ENCODE measurements at regions not wholly inside any gene's neighbourhood (a gene's known extent, or its start where the extent isn't known, plus 50 kb on each side); places are given as distances from the start of the nearest gene placed in this dataset.

DNA sequence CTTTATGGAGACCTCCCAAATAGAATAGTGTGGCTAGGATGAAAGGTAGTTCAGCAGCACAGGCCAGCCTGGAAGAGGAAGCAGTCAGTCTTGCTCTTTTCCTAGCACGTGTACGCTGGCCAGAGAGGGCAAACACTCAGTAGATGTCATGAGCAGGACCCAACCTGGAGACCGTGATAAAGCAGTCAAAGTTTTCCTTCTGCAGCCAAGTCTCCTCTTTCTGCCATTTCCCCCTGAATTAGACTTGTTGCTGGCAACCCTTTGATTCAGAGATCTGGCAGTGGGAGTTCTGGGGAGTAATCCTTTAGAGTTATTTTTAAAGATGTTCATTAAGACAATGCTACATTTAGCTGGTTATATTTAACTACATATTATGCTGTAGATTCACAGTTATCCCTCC lies 183.7 kb downstream of the EXOC5 start:
- DNase-seq, result no peak
- POLR2A ChIA-PET, result no interaction called here
- Mint-ChIP-seq H3K9me3 (ENCODE audit: insufficient read depth) (no peaks in the 10 kb centered on the region), H3K27me3 (ENCODE audit: low read depth) (peaks cover 2% of the 10 kb centered on the region), H3K36me3 (ENCODE audit: low read depth) (no peaks in the 10 kb centered on the region), H3K4me1 (ENCODE audit: low read depth) (no peaks in the 10 kb centered on the region), H3K27ac (no peak overlapping the region), H3K4me3 (no peak overlapping the region)
- CTCF ChIA-PET, result no interaction called here
- no peak for ATAC-seq

DNA sequence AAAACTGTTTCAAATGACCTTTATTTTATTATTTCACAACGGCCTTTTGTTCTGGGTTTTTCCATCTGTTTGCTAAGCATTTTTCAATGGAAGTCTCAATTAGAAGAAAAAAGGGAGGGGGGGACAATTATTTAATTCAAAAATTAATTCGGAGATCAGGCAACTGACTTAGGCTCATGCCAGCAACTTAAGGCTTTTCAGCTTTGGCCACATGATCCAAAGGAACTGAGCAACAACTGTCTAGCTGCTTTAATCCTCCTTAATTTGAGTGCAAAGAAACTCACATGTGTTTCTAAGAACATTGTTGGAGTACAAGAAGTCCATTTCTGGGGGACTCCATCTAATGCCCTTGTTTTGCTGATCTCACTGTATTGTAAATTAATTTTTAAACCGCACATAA lies 188.0 kb downstream of the EXOC5 start:
- Mint-ChIP-seq H3K4me3 (no peak overlapping the region), H3K27ac (no peak overlapping the region), H3K4me1 (ENCODE audit: low read depth) (no peaks in the 10 kb centered on the region), H3K36me3 (ENCODE audit: low read depth) (no peaks in the 10 kb centered on the region), H3K27me3 (ENCODE audit: low read depth) (peaks cover 2% of the 10 kb centered on the region), H3K9me3 (ENCODE audit: insufficient read depth) (no peaks in the 10 kb centered on the region)
- ATAC-seq (no peak), DNase-seq (no peak)
- ChIA-PET CTCF (no interaction called here), POLR2A (no interaction called here)

DNA sequence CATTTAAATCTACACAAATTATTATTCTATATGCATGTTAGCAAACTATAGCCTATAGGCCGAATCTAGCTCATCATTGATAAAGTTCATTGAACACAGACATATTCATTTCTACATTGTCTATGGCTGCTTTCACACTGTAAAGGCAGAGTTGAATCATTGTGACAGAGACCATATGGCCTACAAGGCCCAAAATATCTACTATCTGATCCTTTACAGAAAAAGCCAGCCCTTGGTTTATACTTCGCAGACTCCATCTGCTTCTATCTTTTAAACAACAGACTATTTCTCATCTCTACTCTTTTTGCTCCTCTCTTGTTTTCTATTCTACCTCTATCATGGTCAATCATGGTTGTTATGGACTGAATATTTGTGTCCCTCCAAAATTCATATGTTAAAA lies 190.7 kb downstream of the EXOC5 start:
- H3K4me3 Mint-ChIP-seq, result no peak overlapping the region
- no peaks in the 10 kb centered on the region for H3K4me1 Mint-ChIP-seq (ENCODE audit: low read depth)
- POLR2A ChIA-PET, result no interaction called here
- no peaks in the 10 kb centered on the region for H3K9me3 Mint-ChIP-seq (ENCODE audit: insufficient read depth)
- H3K36me3 Mint-ChIP-seq (ENCODE audit: low read depth), result no peaks in the 10 kb centered on the region
- no peak overlapping the region for H3K27ac Mint-ChIP-seq
- DNase-seq (no peak), ATAC-seq (no peak)
- H3K27me3 Mint-ChIP-seq (ENCODE audit: low read depth), result peaks cover 13% of the 10 kb centered on the region
- CTCF ChIA-PET, result no interaction called here

DNA sequence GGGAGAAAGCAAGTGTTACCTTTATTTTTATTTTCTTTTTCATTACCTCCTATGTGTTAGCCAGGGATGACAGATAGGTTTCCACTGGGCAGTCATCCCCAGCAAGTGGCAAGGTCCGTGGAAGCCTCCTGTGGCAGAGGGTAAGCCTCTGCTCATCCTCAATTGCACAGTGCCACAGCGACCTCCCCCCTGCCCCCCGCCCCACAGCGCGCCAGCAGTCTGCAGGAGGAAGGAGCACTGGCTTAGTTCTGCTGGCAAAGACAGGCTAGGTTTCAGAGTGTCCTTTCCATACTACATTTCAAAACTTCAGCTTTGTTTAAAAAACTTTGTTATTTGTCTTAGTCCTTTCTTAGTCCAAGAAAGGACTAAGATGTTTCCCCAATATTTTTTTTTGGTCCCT lies 194.7 kb downstream of the EXOC5 start:
- no peak for ATAC-seq
- DNase-seq, result no peak
- no peak overlapping the region for H3K4me3 Mint-ChIP-seq
- H3K27ac Mint-ChIP-seq, result no peak overlapping the region
- no peaks in the 10 kb centered on the region for H3K36me3 Mint-ChIP-seq (ENCODE audit: low read depth)
- no peaks in the 10 kb centered on the region for H3K4me1 Mint-ChIP-seq (ENCODE audit: low read depth)
- H3K27me3 Mint-ChIP-seq (ENCODE audit: low read depth), result peaks cover 26% of the 10 kb centered on the region
- no peaks in the 10 kb centered on the region for H3K9me3 Mint-ChIP-seq (ENCODE audit: insufficient read depth)
- ChIA-PET POLR2A (no interaction called here), CTCF (no interaction called here)

DNA sequence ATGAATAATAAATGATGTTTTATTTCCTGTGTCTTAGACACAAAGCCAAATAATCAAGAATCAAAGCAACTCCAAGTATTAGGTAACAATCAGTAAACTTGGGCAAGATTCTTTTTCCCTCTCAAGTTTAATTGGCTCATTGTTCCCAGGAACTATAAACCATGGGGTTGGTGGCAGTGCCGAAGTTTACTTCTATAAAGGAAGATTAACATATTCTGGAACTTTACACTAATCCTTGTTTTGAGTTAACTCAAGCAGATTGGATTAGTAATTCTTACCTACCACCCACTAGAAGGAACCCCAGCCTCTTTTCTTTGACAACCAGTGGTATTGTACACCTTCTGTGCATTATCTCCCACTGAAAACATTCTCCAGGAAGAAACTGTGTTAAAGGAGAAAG lies 197.1 kb downstream of the EXOC5 start:
- ATAC-seq (no peak), DNase-seq (no peak)
- POLR2A ChIA-PET, result no interaction called here
- H3K4me1 Mint-ChIP-seq (ENCODE audit: low read depth), result no peaks in the 10 kb centered on the region
- CTCF ChIA-PET, result no interaction called here
- no peak overlapping the region for H3K4me3 Mint-ChIP-seq
- H3K27me3 Mint-ChIP-seq (ENCODE audit: low read depth), result peaks cover 40% of the 10 kb centered on the region
- H3K9me3 Mint-ChIP-seq (ENCODE audit: insufficient read depth), result no peaks in the 10 kb centered on the region
- H3K36me3 Mint-ChIP-seq (ENCODE audit: low read depth), result no peaks in the 10 kb centered on the region
- H3K27ac Mint-ChIP-seq, result no peak overlapping the region

DNA sequence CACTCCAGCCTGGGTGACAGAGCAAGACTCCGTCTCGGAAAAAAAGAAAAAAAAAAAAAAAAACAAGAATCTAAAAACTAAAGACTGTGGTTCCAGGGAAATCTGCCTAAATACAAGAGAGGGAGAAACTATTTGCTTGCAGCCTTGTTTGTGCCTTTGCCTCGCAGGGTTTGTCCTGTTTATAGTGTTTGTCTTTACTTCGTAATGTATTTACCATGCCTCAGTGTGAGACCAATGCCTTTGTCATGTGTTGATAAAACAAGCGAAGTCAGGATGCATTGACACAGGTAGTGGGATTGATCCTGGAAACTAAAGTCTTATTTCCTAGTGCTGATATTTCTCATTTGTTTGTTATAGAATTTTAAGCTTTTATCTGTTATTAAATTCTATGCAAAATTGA lies 199.0 kb downstream of the EXOC5 start:
- CTCF ChIA-PET, result no interaction called here
- no peaks in the 10 kb centered on the region for H3K4me1 Mint-ChIP-seq (ENCODE audit: low read depth)
- DNase-seq, result no peak
- no peaks in the 10 kb centered on the region for H3K9me3 Mint-ChIP-seq (ENCODE audit: insufficient read depth)
- no peak for ATAC-seq
- H3K27me3 Mint-ChIP-seq (ENCODE audit: low read depth), result peaks cover 43% of the 10 kb centered on the region
- H3K36me3 Mint-ChIP-seq (ENCODE audit: low read depth), result no peaks in the 10 kb centered on the region
- POLR2A ChIA-PET, result no interaction called here
- H3K27ac Mint-ChIP-seq, result no peak overlapping the region
- H3K4me3 Mint-ChIP-seq, result no peak overlapping the region

DNA sequence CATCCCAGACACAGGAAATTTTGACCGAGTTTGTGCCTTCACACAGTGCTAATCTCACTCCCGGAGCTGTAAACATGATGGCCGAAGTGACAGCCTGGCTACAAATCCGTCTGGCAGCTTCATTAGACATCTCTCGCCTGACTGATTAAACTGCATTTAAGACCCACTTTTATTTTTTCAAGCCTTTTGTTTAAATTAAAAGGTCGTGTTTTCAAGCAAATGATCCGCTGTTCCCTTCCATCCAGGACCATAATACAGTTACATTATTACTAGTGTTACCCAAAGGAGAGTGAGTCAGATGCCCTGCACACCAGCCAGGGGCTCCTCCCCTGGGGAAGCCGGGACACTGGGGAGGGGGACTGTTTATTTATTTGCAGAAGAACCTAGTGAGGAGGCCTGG lies 200.2 kb downstream of the EXOC5 start:
- Mint-ChIP-seq H3K27ac (no peak overlapping the region), H3K9me3 (ENCODE audit: insufficient read depth) (no peaks in the 10 kb centered on the region), H3K4me3 (no peak overlapping the region), H3K4me1 (ENCODE audit: low read depth) (no peaks in the 10 kb centered on the region), H3K27me3 (ENCODE audit: low read depth) (peaks cover 37% of the 10 kb centered on the region), H3K36me3 (ENCODE audit: low read depth) (no peaks in the 10 kb centered on the region)
- ATAC-seq (no peak), DNase-seq (no peak)
- CTCF ChIA-PET, result interaction anchor here (1.6 kb wide), 1 partner anchor 8 kb away, joined by 3 read pairs; no protein-coding TSS in a partner anchor
- POLR2A ChIA-PET, result no interaction called here

DNA sequence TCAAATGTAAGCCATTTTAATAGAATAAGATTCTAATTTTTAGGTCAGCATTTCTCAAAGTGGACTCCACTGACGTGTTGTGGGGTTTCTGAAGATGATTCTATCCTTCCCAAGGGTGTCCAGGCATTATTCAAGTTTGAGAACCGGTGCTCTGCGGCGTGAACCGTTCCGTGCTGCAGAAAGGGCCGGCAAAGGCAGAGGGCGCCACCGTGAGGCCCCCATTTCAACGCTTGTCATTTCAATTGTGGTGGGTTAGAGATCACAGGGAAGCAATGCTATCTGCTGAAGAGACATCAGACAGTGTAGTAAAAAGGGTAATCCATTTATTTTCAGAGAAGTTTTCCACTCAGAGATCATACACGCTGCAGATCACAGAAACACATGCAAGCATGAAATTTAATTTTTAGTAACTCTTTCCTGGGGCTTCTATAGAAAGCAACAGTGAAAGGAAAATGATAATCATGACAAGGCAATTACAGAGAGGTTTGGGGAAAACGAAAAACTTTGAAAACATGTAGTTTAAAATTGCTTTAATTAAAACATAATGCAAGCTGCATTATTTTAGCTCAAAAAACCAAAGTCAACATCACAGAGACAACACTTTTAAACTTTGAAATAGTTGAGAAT lies 201.7 kb downstream of the EXOC5 start:
- peaks cover 37% of the 10 kb centered on the region for H3K27me3 Mint-ChIP-seq (ENCODE audit: low read depth)
- CTCF ChIA-PET, result interaction anchor here (1.0 to 1.6 kb wide), 2 partner anchors 10 to 16 kb away, joined by 3 to 4 read pairs; no protein-coding TSS in a partner anchor
- no peaks in the 10 kb centered on the region for H3K9me3 Mint-ChIP-seq (ENCODE audit: insufficient read depth)
- H3K36me3 Mint-ChIP-seq (ENCODE audit: low read depth), result no peaks in the 10 kb centered on the region
- H3K4me1 Mint-ChIP-seq (ENCODE audit: low read depth), result no peaks in the 10 kb centered on the region
- no peak overlapping the region for H3K4me3 Mint-ChIP-seq
- H3K27ac Mint-ChIP-seq, result no peak overlapping the region
- POLR2A ChIA-PET, result no interaction called here
- DNase-seq (peak; percentile 44), ATAC-seq (no peak)

DNA sequence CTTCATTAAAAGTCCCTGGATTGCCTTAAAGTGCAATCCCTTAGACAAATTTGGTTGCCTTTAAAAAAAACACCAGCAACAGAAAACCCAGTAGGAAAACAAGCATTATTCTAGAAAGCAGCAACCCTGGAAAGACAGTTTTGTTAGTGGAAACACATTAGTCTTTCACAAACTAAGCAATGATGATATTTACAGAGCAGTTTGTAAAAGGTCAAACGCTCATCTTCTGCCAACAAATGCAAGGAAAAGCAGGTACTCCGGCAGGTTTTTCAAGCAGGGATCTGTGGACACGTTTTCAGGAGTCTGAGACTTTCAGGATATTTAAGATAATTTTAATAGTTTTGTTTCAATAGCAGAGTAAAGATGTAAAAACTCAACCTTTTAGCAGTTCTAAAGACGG lies 202.2 kb downstream of the EXOC5 start:
- no peak overlapping the region for H3K4me3 Mint-ChIP-seq
- H3K27me3 Mint-ChIP-seq (ENCODE audit: low read depth), result peaks cover 36% of the 10 kb centered on the region
- DNase-seq (no peak), ATAC-seq (no peak)
- no peaks in the 10 kb centered on the region for H3K4me1 Mint-ChIP-seq (ENCODE audit: low read depth)
- no peak overlapping the region for H3K27ac Mint-ChIP-seq
- ChIA-PET CTCF (no interaction called here), POLR2A (no interaction called here)
- H3K36me3 Mint-ChIP-seq (ENCODE audit: low read depth), result no peaks in the 10 kb centered on the region
- no peaks in the 10 kb centered on the region for H3K9me3 Mint-ChIP-seq (ENCODE audit: insufficient read depth)

DNA sequence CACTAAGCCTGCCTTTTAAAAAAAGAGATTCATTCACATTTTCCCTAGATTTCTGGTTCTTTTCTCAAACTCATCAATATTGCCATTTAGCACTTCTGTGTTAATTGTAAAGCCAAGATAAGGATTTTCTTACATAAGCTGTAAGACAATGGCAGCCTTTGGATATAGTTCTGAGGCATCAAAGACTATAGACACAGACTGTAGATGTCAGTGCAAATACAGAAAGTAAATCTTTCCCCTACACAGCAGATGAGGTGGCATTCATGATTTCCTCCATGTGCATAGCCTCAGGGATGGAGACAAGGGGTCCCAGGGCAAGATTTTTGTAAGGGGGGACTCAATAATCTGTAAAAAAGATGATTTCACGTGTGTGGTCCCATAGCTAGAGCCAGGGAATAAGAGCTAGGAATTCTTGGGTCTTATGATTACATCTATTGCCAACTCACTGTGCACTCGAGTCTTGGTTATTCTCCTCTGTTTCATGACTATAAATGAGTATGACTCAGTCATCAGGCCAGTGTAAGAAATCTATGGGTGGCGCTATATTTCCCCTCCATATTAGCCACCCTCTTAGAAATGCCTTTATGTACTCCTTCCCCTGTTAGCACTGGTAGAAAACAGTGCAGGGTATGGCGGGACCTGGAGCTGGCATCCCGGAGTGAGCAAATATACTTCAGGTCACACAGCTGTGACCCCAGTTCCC lies 207.5 kb downstream of the EXOC5 start:
- ChIA-PET POLR2A (interaction anchor here (0.5 kb wide), 1 partner anchor 173 kb away, joined by 3 read pairs; no protein-coding TSS in a partner anchor), CTCF (interaction anchor here (1.1 kb wide), 1 partner anchor 12 kb away, joined by 4 read pairs; no protein-coding TSS in a partner anchor)
- DNase-seq, result no peak
- H3K9me3 Mint-ChIP-seq (ENCODE audit: insufficient read depth), result no peaks in the 10 kb centered on the region
- no peak for ATAC-seq
- H3K36me3 Mint-ChIP-seq (ENCODE audit: low read depth), result no peaks in the 10 kb centered on the region
- no peak overlapping the region for H3K27ac Mint-ChIP-seq
- no peak overlapping the region for H3K4me3 Mint-ChIP-seq
- peaks cover 12% of the 10 kb centered on the region for H3K4me1 Mint-ChIP-seq (ENCODE audit: low read depth)
- H3K27me3 Mint-ChIP-seq (ENCODE audit: low read depth), result peaks cover 11% of the 10 kb centered on the region

DNA sequence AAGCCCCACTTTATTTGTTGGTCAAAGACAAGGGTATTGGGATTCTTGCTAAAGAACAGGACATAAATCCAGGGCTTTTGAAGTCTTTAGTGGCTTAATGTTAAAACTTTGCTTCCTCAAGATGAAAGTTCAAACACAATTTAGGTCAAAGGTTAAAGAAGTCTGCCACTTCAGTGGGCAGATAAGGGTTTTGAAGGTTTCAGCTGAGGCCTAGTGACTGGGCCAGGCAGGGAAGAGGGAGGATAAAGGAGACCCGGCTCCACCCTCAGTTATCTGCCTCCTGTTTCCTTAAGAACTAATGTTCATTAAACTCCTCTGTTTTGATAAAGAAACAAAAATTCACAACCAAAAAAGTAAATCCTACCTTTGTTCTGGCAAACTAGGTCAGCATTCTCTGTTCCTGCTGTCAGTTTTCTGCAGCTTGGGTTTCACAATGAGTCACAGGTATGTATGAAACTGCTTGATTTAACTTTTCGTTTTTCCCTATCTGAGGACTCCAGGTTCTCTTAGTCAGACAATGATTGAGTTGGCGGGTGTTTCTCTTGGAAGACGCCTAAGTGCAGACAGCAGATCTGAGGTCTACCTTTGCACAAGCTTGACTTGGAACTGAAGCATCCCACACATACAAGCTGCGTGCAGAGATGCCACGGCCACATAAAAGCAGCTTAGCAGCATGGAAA lies 208.3 kb downstream of the EXOC5 start:
- Mint-ChIP-seq H3K4me3 (no peak overlapping the region), H3K36me3 (ENCODE audit: low read depth) (no peaks in the 10 kb centered on the region), H3K27me3 (ENCODE audit: low read depth) (peaks cover 9% of the 10 kb centered on the region), H3K9me3 (ENCODE audit: insufficient read depth) (no peaks in the 10 kb centered on the region), H3K4me1 (ENCODE audit: low read depth) (peaks cover 12% of the 10 kb centered on the region), H3K27ac (no peak overlapping the region)
- ChIA-PET CTCF (interaction anchor here (1.1 kb wide), 1 partner anchor 11 kb away, joined by 4 read pairs; no protein-coding TSS in a partner anchor), POLR2A (interaction anchor here (0.5 kb wide), 1 partner anchor 174 kb away, joined by 3 read pairs; no protein-coding TSS in a partner anchor)
- ATAC-seq (no peak), DNase-seq (no peak)

DNA sequence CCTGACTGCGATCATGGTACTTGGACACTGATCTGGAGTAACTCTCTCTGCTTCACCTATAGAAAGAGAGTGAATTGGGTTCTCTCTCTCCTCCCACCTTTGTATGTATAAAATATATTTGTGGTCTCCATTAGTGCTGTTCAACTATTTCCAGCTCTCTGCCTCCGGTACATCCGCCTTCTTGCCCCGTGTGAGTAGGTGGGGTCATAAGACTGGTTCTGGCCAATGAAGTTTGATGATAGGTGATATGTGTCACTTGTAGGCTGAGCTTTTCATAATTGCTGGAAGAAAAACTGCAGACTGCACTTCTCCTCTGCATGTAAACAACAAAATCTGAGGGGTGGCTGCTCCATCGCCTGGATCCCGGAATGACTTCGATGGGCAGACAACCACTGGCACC lies 210.4 kb downstream of the EXOC5 start:
- no peak for DNase-seq
- ATAC-seq, result no peak
- ChIA-PET CTCF (no interaction called here), POLR2A (no interaction called here)
- Mint-ChIP-seq H3K27ac (no peak overlapping the region), H3K36me3 (ENCODE audit: low read depth) (no peaks in the 10 kb centered on the region), H3K4me3 (no peak overlapping the region), H3K9me3 (ENCODE audit: insufficient read depth) (no peaks in the 10 kb centered on the region), H3K4me1 (ENCODE audit: low read depth) (peaks cover 12% of the 10 kb centered on the region), H3K27me3 (ENCODE audit: low read depth) (peaks cover 9% of the 10 kb centered on the region)
